Activated B cell treated with CpG ODN at 0.5 μM for 24 hours (primary cell): ENCODE measurements at regions not wholly inside any gene's neighbourhood (a gene's known extent, or its start where the extent isn't known, plus 50 kb on each side); places are given as distances from the start of the nearest gene placed in this dataset.

ENCODE experiments used
- ATAC-seq: fragments of 200-7000 bp; cut with Tn5 transposase; one replicate; pipeline ENCODE4 v1.10.0; 2021; ENCODE audit warnings: low read depth, mild to moderate bottlenecking, moderate library complexity
- CTCF ChIA-PET: fragments of 350-600 bp; sonication (Branson Sonifier 250); formaldehyde crosslinking; loops from one replicate; lab custom pipeline; 2021; ENCODE audit warnings: antibody characterized with exemption; lab: Charles Lee
- POLR2A ChIA-PET: fragments of 350-600 bp; sonication (Branson Sonifier 250); formaldehyde crosslinking; loops from one replicate; lab custom pipeline; 2021; ENCODE audit warnings: antibody characterized with exemption; lab: Charles Lee
- DNase-seq: peaks from one replicate; pipeline ENCODE4 v3.0.0; 2022
- H3K27ac Mint-ChIP-seq: one replicate; pipeline ENCODE4 v1.8.0; 2020; ENCODE audit warnings: mixed read lengths
- H3K27me3 Mint-ChIP-seq: one replicate; pipeline ENCODE4 v1.8.0; 2021; ENCODE audit warnings: mixed read lengths
- H3K36me3 Mint-ChIP-seq: one replicate; pipeline ENCODE4 v1.8.0; 2021; ENCODE audit warnings: low read depth, mixed read lengths
- H3K4me1 Mint-ChIP-seq: one replicate; pipeline ENCODE4 v1.8.0; 2021; ENCODE audit warnings: mixed read lengths
- H3K4me3 Mint-ChIP-seq: one replicate; pipeline ENCODE4 v1.8.0; 2020; ENCODE audit warnings: mild to moderate bottlenecking, mixed read lengths
- H3K9me3 Mint-ChIP-seq: one replicate; pipeline ENCODE4 v1.8.0; 2020; ENCODE audit warnings: mixed read lengths
- CTCF ChIP-seq: fragments of 200-600 bp; IDR thresholded peaks from one replicate; pipeline ENCODE4 v1.8.0; 2022; ENCODE audit warnings: antibody characterized with exemption, mild to moderate bottlenecking
- intact Hi-C: fragments of 100-400 bp; cut with micrococcal nuclease; formaldehyde crosslinking; loops from one replicate; pipeline ENCODE4 v1.15.1; 2024

- H3K4me3 Mint-ChIP-seq = no peak overlapping the region
- ATAC-seq (no peak), DNase-seq (no peak)
- no peaks in the 10 kb centered on the region for H3K9me3 Mint-ChIP-seq
- H3K4me1 Mint-ChIP-seq = no peaks in the 10 kb centered on the region
- no peak for TF ChIP-seq CTCF
- CTCF ChIA-PET = no interaction called here
- POLR2A ChIA-PET = no interaction called here
- peaks cover 5% of the 10 kb centered on the region for H3K27me3 Mint-ChIP-seq
- no peak overlapping the region for H3K27ac Mint-ChIP-seq
- intact Hi-C loops = no loop called here
- H3K36me3 Mint-ChIP-seq = no peaks in the 10 kb centered on the region
Measured at GRCh38 chr4:138053641-138054301, 188.4 kb downstream of the SLC7A11 start.

GRCh38 chr4:138052806-138053632 lies 189.1 kb downstream of the SLC7A11 start:
- Mint-ChIP-seq H3K4me1 (no peaks in the 10 kb centered on the region), H3K4me3 (no peak overlapping the region), H3K27me3 (peaks cover 3% of the 10 kb centered on the region), H3K9me3 (no peaks in the 10 kb centered on the region), H3K27ac (no peak overlapping the region), H3K36me3 (no peaks in the 10 kb centered on the region)
- POLR2A ChIA-PET = no interaction called here
- ATAC-seq (no peak), DNase-seq (no peak)
- no peak for TF ChIP-seq CTCF
- CTCF ChIA-PET = no interaction called here
- intact Hi-C loops = no loop called here

GRCh38 chr4:138051157-138051556 lies 191.0 kb downstream of the SLC7A11 start:
- ChIA-PET POLR2A (no interaction called here), CTCF (no interaction called here)
- no peak for TF ChIP-seq CTCF
- intact Hi-C loops = no loop called here
- Mint-ChIP-seq H3K4me1 (no peaks in the 10 kb centered on the region), H3K27me3 (peaks cover 3% of the 10 kb centered on the region), H3K9me3 (no peaks in the 10 kb centered on the region), H3K36me3 (no peaks in the 10 kb centered on the region), H3K27ac (no peak overlapping the region), H3K4me3 (no peak overlapping the region)
- ATAC-seq (no peak), DNase-seq (no peak)

GRCh38 chr4:138050601-138051000 lies 191.5 kb downstream of the SLC7A11 start:
- Mint-ChIP-seq H3K4me3 (no peak overlapping the region), H3K9me3 (no peaks in the 10 kb centered on the region), H3K4me1 (no peaks in the 10 kb centered on the region), H3K27ac (no peak overlapping the region), H3K27me3 (peaks cover 3% of the 10 kb centered on the region), H3K36me3 (no peaks in the 10 kb centered on the region)
- intact Hi-C loops = no loop called here
- no peak for TF ChIP-seq CTCF
- ChIA-PET CTCF (no interaction called here), POLR2A (no interaction called here)
- DNase-seq = no peak
- ATAC-seq = no peak

- ATAC-seq = no peak
- CTCF ChIA-PET = no interaction called here
Measured at GRCh38 chr4:138049355-138049754, 192.8 kb downstream of the SLC7A11 start.

More at GRCh38 chr4:138049355-138049754, 192.8 kb downstream of the SLC7A11 start:
- TF ChIP-seq CTCF = no peak
- Mint-ChIP-seq H3K27ac (no peak overlapping the region), H3K9me3 (no peaks in the 10 kb centered on the region), H3K4me3 (no peak overlapping the region), H3K4me1 (no peaks in the 10 kb centered on the region), H3K36me3 (no peaks in the 10 kb centered on the region), H3K27me3 (peaks cover under 1% of the 10 kb centered on the region)
- no peak for DNase-seq
- POLR2A ChIA-PET = no interaction called here
- intact Hi-C loops = no loop called here
